ENCODE measurements at regions not wholly inside any gene's neighbourhood (a gene's known extent, or its start where the extent isn't known, plus 50 kb on each side); places are given as distances from the start of the nearest gene placed in this dataset.

DNA sequence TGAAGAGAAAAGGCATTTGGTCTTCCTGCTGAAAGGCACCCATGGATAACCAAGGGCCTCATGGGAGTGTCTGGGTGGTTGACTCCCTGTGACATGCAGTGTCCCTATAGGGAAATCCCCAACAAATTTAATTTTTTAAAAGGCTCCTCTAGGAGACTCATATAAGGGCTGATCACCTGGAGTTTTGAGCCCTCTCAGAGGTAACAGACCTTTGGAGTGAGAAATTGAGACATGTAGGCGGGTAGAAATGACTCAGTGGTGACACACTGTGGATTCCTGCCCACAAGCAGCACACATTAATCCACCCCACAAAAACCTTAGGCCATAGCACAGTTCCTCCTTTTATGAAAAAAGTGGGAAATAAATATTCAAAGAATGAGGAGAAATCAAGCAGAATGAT, 557.0 kb upstream of the CNTNAP5 start:
- H3K9me3 ChIP-seq (replicated peaks; ENCODE audit: control insufficient read depth, low read depth, low read length) = no peaks in the 10 kb centered on the region
- no peak for DNase-seq
- no CpG with 5 or more reads among the region's 1 CpG for WGBS (ENCODE audit: insufficient coverage)

DNA sequence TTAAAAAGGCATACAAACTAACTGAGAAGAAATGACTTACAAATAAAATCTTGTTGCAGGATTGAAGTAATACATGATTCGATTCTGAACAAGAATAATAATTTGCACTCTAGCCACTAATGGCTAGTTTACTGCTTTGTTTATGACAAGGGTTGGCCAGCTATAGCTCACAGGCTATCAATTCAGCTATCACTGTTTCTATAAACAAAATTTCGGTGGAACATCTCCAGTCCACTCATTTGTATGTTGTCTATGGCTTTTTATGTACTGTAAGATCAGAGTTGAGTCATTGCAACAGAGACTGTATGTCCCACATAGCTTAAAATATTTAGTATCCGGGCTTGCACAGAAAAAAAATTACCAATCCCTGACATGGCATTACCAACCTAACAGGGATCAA, 543.7 kb upstream of the CNTNAP5 start:
- Histone ChIP-seq H3K27ac (ENCODE audit: low read length) (no peak overlapping the region), H3K27me3 (ENCODE audit: control insufficient read depth, insufficient read depth, low read length) (no peaks in the 10 kb centered on the region), H3K4me1 (ENCODE audit: control insufficient read depth, insufficient read depth, low read length) (no peaks in the 10 kb centered on the region), H3K4me3 (ENCODE audit: low read length) (no peak overlapping the region), H3K36me3 (ENCODE audit: control insufficient read depth, insufficient read depth, low read length) (no peaks in the 10 kb centered on the region), H3K9me3 (replicated peaks; ENCODE audit: control insufficient read depth, low read depth, low read length) (peaks cover 4% of the 10 kb centered on the region)
- no peak for DNase-seq
- WGBS (ENCODE audit: insufficient coverage) = no CpG with 5 or more reads among the region's 3 CpGs

More for the DNA sequence above, 557.0 kb upstream of the CNTNAP5 start:
- no peak overlapping the region for H3K27ac ChIP-seq (ENCODE audit: low read length)
- H3K4me1 ChIP-seq (ENCODE audit: control insufficient read depth, insufficient read depth, low read length) = no peaks in the 10 kb centered on the region
- H3K36me3 ChIP-seq (ENCODE audit: control insufficient read depth, insufficient read depth, low read length) = no peaks in the 10 kb centered on the region
- H3K27me3 ChIP-seq (ENCODE audit: control insufficient read depth, insufficient read depth, low read length) = no peaks in the 10 kb centered on the region
- no peak overlapping the region for H3K4me3 ChIP-seq (ENCODE audit: low read length)

DNA sequence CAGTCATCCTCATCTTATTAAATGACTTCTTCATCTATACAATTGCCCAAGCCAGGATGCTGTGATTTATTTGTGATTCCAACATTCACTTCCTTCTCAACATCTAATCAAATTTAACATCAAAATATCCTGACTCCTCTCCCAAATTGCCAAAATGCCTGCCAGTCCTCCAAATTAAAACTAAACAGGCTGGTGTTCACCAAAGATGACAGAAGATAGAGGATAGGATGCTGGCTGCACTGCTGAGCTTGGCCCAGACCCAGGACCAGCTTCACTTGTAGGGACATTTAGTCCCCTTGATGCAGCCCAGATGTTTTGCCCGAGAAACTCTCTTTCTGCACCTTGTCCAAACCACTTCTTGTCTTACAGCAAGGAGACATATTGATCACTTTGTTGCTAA, 540.0 kb upstream of the CNTNAP5 start:
- Histone ChIP-seq H3K4me1 (ENCODE audit: control insufficient read depth, insufficient read depth, low read length) (no peaks in the 10 kb centered on the region), H3K4me3 (ENCODE audit: low read length) (no peak overlapping the region), H3K27ac (ENCODE audit: low read length) (no peak overlapping the region), H3K27me3 (ENCODE audit: control insufficient read depth, insufficient read depth, low read length) (no peaks in the 10 kb centered on the region), H3K9me3 (replicated peaks; ENCODE audit: control insufficient read depth, low read depth, low read length) (peaks cover 4% of the 10 kb centered on the region), H3K36me3 (ENCODE audit: control insufficient read depth, insufficient read depth, low read length) (no peaks in the 10 kb centered on the region)
- DNase-seq = no peak
- no CpG with 5 or more reads among the region's 1 CpG for WGBS (ENCODE audit: insufficient coverage)

DNA sequence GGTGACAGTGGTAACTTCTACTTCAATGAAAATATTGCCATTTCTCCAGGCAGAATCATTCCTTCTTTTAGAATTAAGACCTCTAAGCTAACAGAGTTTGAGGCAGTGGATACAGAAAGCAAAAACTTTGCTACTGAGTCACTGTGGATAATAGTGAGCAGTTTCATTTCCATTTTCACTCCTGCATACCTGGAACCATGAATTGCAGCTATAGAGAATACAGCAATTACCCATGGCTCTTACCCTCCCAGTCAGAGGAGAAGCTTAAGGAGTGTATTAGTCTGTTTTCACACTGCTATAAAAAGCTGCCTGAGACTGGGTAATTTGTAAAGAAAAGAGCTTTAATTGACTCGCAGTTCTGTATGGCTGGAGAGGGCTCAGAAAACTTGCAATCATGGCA, 531.4 kb upstream of the CNTNAP5 start:
- WGBS (ENCODE audit: insufficient coverage) = no CpG with 5 or more reads among the region's 1 CpG
- Histone ChIP-seq H3K4me3 (ENCODE audit: low read length) (no peak overlapping the region), H3K27me3 (ENCODE audit: control insufficient read depth, insufficient read depth, low read length) (no peaks in the 10 kb centered on the region), H3K36me3 (ENCODE audit: control insufficient read depth, insufficient read depth, low read length) (no peaks in the 10 kb centered on the region), H3K27ac (ENCODE audit: low read length) (no peak overlapping the region), H3K9me3 (replicated peaks; ENCODE audit: control insufficient read depth, low read depth, low read length) (no peaks in the 10 kb centered on the region), H3K4me1 (ENCODE audit: control insufficient read depth, insufficient read depth, low read length) (no peaks in the 10 kb centered on the region)
- no peak for DNase-seq

DNA sequence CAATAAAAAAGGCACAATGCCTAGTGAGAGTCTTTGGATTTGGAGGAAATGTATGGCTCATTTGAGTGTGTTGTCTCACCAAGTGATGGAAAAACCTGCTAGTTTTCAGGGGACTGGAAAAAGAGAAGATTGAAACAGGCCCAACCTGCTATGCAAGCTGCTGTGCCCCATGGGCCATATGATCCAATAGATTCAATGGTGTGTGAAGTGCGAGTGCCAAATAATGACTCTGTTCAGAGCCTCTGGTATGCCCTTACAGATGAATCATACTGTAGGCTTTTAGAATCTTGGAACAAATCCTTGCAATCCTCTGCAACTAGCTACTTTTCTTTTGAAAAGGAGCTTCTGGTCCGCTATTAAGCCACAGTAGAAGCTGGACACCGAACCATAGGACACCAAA, 529.8 kb upstream of the CNTNAP5 start:
- 95% methylated on average over 3 of the region's 3 CpGs for WGBS (ENCODE audit: insufficient coverage)
- DNase-seq = no peak
- H3K36me3 ChIP-seq (ENCODE audit: control insufficient read depth, insufficient read depth, low read length) = no peaks in the 10 kb centered on the region

DNA sequence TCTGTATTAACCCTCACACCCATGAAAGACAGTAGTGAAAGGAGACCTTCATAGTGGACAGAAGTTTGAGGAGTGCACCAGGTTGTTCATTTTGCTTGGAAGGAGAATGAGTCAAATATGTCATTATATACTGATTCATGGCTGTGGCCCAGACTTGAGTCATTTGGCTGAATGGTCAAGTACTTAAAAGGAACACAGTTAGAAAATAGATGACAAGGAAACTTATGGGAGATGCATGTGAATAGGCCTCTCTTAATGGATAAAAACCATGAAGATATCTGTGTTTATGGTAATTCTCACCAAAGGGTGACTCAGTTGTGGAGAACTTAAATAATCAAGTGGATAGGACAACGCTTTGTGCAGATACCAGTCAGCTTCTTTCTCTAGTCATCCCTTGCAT, 524.7 kb upstream of the CNTNAP5 start:
- no peak overlapping the region for H3K27ac ChIP-seq (ENCODE audit: low read length)
- H3K4me1 ChIP-seq (ENCODE audit: control insufficient read depth, insufficient read depth, low read length) = no peaks in the 10 kb centered on the region
- H3K9me3 ChIP-seq (replicated peaks; ENCODE audit: control insufficient read depth, low read depth, low read length) = peaks cover 2% of the 10 kb centered on the region
- H3K4me3 ChIP-seq (ENCODE audit: low read length) = no peak overlapping the region
- WGBS (ENCODE audit: insufficient coverage) = no CpG with 5 or more reads among the region's 1 CpG
- H3K36me3 ChIP-seq (ENCODE audit: control insufficient read depth, insufficient read depth, low read length) = no peaks in the 10 kb centered on the region
- H3K27me3 ChIP-seq (ENCODE audit: control insufficient read depth, insufficient read depth, low read length) = no peaks in the 10 kb centered on the region
- DNase-seq = no peak

More for the DNA sequence above, 529.8 kb upstream of the CNTNAP5 start:
- Histone ChIP-seq H3K4me3 (ENCODE audit: low read length) (no peak overlapping the region), H3K9me3 (replicated peaks; ENCODE audit: control insufficient read depth, low read depth, low read length) (peaks cover 2% of the 10 kb centered on the region), H3K27ac (ENCODE audit: low read length) (no peak overlapping the region), H3K27me3 (ENCODE audit: control insufficient read depth, insufficient read depth, low read length) (no peaks in the 10 kb centered on the region), H3K4me1 (ENCODE audit: control insufficient read depth, insufficient read depth, low read length) (no peaks in the 10 kb centered on the region)

DNA sequence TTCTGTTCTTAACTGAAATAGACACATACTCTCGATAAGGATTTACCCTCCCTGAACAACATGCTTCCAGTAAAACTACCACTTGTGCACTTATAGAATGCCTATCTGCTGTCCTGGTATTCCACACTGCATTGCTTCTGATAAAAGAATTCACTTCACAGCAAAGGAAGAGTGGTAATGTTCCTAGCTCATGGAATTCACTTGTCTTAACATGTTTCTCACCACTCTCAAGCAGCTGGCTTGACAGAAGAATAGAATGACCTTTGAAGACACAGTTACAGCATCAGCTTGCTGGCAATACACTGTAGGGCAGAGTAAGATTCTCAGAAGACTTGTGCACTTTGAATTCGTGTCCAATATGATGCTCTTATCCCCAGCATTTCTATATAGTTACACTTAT, 524.1 kb upstream of the CNTNAP5 start:
- H3K27me3 ChIP-seq (ENCODE audit: control insufficient read depth, insufficient read depth, low read length) = no peaks in the 10 kb centered on the region
- H3K4me3 ChIP-seq (ENCODE audit: low read length) = no peak overlapping the region
- peaks cover 2% of the 10 kb centered on the region for H3K9me3 ChIP-seq (replicated peaks; ENCODE audit: control insufficient read depth, low read depth, low read length)
- H3K4me1 ChIP-seq (ENCODE audit: control insufficient read depth, insufficient read depth, low read length) = no peaks in the 10 kb centered on the region
- H3K36me3 ChIP-seq (ENCODE audit: control insufficient read depth, insufficient read depth, low read length) = no peaks in the 10 kb centered on the region
- no peak for DNase-seq
- WGBS (ENCODE audit: insufficient coverage) = no CpG with 5 or more reads among the region's 2 CpGs
- H3K27ac ChIP-seq (ENCODE audit: low read length) = no peak overlapping the region

DNA sequence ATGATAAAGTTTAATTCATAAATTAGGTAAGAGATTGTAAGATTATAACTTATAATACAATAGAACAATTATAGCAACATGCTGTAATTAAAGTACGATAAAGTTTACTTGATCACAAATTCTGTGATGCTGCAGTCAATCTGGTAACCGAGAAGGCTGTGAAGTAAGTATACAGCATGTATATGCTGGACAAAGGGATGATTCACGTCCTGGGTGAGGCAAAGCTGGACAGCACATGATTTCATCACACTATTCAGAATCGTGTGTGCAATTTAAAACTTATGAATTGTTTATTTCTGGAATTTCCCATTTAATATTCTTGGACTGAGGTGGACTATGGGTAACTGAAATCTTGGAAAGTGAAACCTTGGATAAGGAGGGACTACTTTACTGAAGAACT, 522.2 kb upstream of the CNTNAP5 start:
- DNase-seq = peak; percentile 66
- Histone ChIP-seq H3K27me3 (ENCODE audit: control insufficient read depth, insufficient read depth, low read length) (no peaks in the 10 kb centered on the region), H3K27ac (ENCODE audit: low read length) (no peak overlapping the region), H3K4me1 (ENCODE audit: control insufficient read depth, insufficient read depth, low read length) (no peaks in the 10 kb centered on the region), H3K9me3 (replicated peaks; ENCODE audit: control insufficient read depth, low read depth, low read length) (peaks cover 2% of the 10 kb centered on the region), H3K36me3 (ENCODE audit: control insufficient read depth, insufficient read depth, low read length) (no peaks in the 10 kb centered on the region), H3K4me3 (ENCODE audit: low read length) (no peak overlapping the region)
- WGBS (ENCODE audit: insufficient coverage) = no CpG with 5 or more reads among the region's 4 CpGs

DNA sequence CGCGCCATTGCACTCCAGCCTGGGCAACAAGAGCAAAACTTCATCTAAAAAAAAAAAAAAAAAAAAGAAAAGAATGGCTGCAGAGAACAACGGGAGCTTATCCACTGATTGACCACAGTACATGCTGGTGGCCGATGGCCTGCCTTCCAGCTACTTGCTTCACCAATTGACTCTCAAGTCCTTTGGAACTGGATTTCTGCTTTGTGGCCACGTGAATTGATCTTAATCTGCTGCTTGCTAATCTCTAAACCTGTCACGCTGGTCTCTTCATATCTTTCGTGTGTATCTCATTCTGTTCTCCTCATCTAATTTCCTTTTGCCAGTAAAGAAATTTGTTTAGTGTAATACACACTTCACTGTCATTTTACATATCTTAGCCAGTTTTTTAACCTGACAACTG, 512.5 kb upstream of the CNTNAP5 start:
- no peak for DNase-seq
- Histone ChIP-seq H3K27ac (ENCODE audit: low read length) (no peak overlapping the region), H3K4me3 (ENCODE audit: low read length) (no peak overlapping the region), H3K27me3 (ENCODE audit: control insufficient read depth, insufficient read depth, low read length) (no peaks in the 10 kb centered on the region), H3K9me3 (replicated peaks; ENCODE audit: control insufficient read depth, low read depth, low read length) (no peaks in the 10 kb centered on the region), H3K4me1 (ENCODE audit: control insufficient read depth, insufficient read depth, low read length) (no peaks in the 10 kb centered on the region), H3K36me3 (ENCODE audit: control insufficient read depth, insufficient read depth, low read length) (no peaks in the 10 kb centered on the region)
- 95% methylated on average over 3 of the region's 7 CpGs for WGBS (ENCODE audit: insufficient coverage)

DNA sequence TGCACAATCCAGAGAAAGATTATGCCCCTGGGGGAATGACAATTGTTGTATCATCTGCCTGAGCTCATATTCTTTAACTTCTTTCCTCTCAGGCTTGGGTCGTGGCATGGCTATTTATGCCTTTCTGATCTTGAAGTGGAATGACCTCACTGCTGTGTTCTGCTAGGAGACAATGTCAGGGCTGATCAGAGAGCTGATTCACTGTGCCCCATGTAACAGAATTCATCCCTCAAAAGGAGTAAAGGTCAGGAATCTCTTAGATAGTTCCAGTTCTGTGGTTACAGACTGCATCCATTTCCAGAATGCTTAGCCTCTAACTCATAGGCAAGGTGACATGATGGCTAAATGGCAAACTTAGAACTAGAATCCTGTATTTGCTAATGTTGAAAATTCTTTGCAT, 511.7 kb upstream of the CNTNAP5 start:
- Histone ChIP-seq H3K9me3 (replicated peaks; ENCODE audit: control insufficient read depth, low read depth, low read length) (no peaks in the 10 kb centered on the region), H3K36me3 (ENCODE audit: control insufficient read depth, insufficient read depth, low read length) (no peaks in the 10 kb centered on the region), H3K27ac (ENCODE audit: low read length) (no peak overlapping the region), H3K27me3 (ENCODE audit: control insufficient read depth, insufficient read depth, low read length) (no peaks in the 10 kb centered on the region), H3K4me1 (ENCODE audit: control insufficient read depth, insufficient read depth, low read length) (no peaks in the 10 kb centered on the region), H3K4me3 (ENCODE audit: low read length) (no peak overlapping the region)
- WGBS (ENCODE audit: insufficient coverage) = no CpG with 5 or more reads among the region's 1 CpG
- peak; percentile 16 for DNase-seq

DNA sequence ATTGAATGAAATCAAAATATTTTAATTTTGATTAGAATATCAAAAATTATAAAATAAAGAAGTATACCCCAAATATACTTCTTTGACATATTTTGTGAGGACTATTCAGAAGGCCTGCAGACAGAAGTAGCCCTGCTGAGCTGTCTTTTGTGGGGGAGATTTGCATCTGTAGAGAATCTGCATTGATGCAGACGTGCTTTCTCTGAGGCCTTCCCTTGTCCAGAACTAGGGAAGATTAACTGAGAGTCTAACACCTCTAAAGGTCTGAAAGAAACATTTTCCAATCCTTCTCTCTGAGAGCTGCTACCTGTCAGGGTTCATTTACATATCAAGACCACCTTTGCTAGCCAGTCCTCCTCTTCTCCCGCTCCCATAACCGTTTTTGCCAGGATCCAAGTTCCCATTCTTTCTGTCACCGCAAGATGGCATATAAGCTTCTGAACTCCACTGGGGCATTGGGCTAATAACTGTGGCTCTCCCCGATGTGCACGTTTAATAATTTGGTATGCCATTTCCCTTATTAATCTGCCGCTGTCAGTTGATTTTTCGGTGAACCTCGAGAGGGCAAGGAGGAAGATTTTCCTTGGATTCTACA, 510.4 kb upstream of the CNTNAP5 start:
- DNase-seq = no peak
- Histone ChIP-seq H3K36me3 (ENCODE audit: control insufficient read depth, insufficient read depth, low read length) (no peaks in the 10 kb centered on the region), H3K4me3 (ENCODE audit: low read length) (no peak overlapping the region), H3K4me1 (ENCODE audit: control insufficient read depth, insufficient read depth, low read length) (no peaks in the 10 kb centered on the region), H3K27ac (ENCODE audit: low read length) (no peak overlapping the region), H3K27me3 (ENCODE audit: control insufficient read depth, insufficient read depth, low read length) (no peaks in the 10 kb centered on the region), H3K9me3 (replicated peaks; ENCODE audit: control insufficient read depth, low read depth, low read length) (no peaks in the 10 kb centered on the region)
- 81% methylated on average over 6 of the region's 9 CpGs for WGBS (ENCODE audit: insufficient coverage)

All from muscle of leg (tissue), 3 donors.